GM21447 (cell line): ENCODE measurements at regions not wholly inside any gene's neighbourhood (a gene's known extent, or its start where the extent isn't known, plus 50 kb on each side); places are given as distances from the start of the nearest gene placed in this dataset.

Experiments used
- ATAC-seq: cut with Tn5 transposase; IDR thresholded peaks from one replicate; pipeline ENCODE4 v1.9.1; 2021; ENCODE audit not compliant: unreplicated experiment

DNA sequence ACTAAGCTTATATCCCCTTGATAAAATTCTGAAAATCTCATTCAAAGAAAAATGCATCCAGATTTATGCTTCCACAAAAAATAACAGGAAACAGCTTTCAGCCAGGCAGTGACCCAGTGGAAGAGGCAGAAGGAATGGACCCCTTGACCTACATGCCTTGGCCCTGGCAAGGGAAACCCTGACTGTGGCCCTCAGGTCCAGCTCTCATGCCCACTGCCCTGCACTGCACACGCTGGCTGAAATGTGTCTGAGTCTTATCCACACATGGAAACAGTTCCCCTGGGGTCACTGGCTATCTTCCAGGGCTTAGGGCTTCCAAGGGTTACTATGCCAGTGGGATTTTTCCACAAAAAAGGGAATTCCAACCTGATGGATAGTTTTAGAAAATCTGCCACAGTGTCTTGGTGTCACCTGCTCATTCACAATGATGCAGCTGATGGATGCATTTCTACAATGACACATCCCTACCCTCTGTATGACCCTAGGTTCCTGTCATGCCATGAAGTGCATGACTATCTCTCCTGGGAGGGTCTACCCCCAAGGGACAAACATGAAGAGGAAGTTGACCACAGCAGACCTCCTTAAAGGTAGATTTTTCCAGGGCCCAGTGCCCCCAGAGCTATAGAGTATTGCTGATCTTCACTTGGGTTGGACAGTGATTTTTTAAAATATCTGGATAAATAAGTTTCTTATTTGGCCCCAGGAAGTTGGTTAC lies 121.9 kb upstream of the CD93 start:
- no peak for ATAC-seq

GRCh38 chr20:23206995-23207394 lies 120.9 kb upstream of the CD93 start:
- no peak for ATAC-seq

DNA sequence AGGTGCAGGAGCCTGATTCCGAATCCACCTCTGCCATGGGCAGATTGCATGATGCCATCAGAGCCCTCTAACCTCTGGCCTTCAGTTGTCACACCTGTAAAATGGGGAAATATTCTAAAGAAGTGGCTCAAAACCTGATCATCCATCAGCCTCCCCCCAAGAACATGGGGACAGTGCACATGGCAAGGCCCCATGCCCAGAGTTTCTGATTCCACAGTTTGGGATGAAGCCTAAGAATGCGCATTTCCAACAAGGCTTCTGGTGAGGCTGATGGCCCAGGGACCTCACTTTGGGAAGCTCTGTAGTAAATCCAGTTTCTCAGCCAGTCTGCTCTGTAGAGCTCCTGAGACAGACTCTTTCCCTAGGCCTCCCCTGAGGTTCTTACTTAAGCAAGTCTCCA lies 119.9 kb upstream of the CD93 start:
- ATAC-seq: no peak

DNA sequence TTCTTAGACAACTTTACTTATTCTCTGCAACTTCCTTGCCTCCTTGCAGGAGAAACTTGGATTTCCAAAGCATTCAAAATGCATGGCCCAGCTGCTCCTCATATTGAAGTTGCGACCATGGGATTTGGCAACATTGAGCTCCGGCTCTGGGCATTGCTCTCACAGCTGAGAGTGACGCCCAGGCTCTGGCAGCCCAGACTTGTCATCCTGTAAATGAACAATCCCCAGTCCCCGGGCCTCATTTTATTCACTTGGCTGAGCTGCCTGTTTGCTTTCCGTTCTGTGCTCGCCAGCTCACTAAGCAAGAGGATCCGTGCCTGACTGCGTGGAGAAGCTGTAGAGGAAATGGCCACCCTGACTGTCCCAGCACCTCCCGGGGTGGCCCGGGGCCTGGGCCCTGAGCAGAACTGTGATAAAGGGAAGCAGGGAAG lies 119.5 kb upstream of the CD93 start:
- ATAC-seq: no peak

- ATAC-seq: no peak
Measured at GRCh38 chr20:23205211-23205610, 119.1 kb upstream of the CD93 start.

- ATAC-seq: no peak
Measured at GRCh38 chr20:23203951-23204730, 118.0 kb upstream of the CD93 start.

DNA sequence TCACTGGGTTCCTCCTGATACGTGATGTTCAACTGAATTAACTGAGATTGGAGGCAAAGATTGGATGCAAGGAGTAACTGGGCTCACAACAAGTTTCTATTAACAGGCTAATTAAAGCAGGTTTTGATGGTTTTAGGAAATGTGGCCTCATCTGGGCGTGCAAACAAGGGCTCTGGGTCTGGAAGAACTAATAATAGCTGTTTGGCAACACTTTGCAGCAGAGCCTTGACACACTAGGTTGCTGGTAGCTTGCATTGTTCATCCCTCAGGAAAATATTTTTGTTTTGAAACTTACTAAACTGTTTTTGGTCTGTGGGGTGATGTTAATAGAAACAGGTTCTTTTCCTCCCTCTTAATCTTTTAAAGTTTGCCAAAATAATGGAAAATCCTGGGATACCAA lies 117.2 kb upstream of the CD93 start:
- ATAC-seq: no peak

DNA sequence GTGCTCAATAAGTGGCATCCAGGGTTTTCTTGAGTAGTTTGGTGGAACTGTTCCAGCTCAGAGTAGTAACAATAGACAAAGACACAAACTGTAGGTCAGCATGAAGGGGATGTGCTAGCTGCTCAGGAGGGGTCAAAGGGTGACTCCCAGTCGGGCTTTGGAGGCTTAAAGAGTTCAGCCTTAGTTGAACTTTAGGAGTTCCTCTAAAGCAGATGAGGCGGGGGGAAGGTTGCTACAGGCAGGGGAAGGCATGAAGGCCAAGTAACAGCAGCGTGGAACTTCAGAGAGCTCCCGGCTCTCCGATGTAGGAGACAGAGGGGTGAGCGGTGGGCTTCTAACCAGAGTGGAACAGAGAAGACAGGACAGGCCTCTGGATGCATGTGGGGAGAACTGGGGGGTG lies 115.5 kb upstream of the CD93 start:
- ATAC-seq: no peak

- ATAC-seq: no peak
Measured at GRCh38 chr20:23200914-23201313, 114.8 kb upstream of the CD93 start.

- ATAC-seq: no peak
Measured at GRCh38 chr20:23200413-23200812, 114.3 kb upstream of the CD93 start.

DNA sequence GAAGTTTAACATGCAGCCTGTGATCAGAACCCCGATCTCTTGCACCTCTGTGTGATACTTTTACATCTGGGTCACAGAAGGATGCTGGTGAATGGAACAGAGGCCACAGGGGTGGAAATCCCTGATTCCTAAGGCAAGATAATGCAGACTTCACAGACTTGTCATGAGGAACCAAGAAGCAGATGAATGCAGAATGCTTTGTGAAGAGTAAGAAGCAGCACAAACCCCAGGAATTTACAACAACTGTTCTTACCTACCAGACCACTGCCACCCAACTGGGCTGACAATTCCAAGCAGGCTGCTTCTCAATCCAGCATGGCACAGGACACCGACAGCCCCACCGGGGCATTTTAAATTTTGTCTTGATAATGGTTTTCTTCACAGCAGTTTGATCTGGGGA lies 113.2 kb upstream of the CD93 start:
- no peak for ATAC-seq

DNA sequence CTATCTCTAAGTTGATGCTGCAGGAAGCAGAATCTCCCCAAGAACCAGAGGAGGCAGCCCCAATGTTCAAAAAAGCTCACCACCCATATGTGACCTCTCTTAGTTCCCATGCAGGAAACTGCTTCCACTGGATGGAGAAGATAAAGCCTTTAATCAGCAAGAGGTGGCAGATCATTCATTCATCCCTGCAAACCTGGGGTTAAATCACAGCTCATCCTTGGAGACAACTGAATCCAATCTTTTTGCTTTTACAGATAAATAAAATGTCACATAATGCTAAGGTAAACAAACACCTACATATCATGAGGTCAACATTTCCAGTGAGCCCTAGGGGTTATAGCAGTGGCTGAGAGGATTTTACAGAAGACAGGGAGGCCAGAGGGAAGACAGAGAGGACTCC lies 112.7 kb upstream of the CD93 start:
- ATAC-seq: no peak

- ATAC-seq: no peak
Measured at GRCh38 chr20:23197836-23198235, 111.7 kb upstream of the CD93 start.

- no peak for ATAC-seq
Measured at GRCh38 chr20:23195636-23196035, 109.5 kb upstream of the CD93 start.

DNA sequence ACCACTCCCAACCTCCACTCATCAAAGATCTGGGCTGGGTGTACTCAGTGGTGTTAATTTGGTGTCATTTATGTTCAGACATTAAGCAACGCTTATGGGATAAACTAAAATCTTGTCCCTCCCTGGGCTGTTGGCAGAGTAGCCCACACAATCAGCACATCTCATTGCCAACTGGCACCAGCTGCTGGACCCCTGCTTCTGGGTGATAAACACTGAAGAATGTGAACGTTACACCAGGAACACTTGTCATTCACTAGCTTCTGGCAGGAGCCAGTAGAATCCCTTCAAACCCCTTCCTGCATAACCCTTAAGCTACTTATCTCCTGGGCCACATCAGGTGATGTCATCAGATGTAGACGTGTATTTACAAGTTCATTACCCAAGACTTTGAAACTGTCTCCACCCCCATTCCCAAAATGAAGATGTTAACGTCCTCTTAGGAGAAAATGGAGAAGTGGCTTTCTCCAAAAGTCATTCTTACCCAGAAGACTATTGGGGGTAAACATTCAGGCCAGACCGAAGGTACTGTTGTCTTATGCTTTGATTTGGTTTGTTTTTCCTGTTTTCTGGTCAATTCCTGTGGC lies 107.8 kb upstream of the CD93 start:
- ATAC-seq: no peak

- no peak for ATAC-seq
Measured at GRCh38 chr20:23192469-23192868, 106.3 kb upstream of the CD93 start.

DNA sequence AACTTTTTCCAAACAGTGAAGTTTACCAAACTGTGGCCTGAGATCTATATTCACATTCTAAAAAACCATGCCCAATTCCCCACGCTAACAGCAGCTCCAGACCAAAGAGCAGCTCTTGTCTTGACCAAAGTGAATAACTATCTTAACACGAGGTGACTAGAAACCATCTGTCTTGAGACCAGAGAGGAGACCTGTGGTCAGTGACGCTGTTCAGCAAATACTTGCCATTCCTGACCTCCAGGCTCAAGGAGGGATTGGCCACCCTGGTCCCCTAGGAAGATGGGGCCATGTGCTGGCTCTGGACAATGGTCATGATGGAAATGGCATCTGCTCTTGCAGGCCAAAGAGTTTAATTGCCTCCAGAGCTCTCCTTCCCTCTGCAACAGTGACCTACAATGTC lies 104.4 kb upstream of the CD93 start:
- ATAC-seq: no peak

GRCh38 chr20:23189854-23190253 lies 103.7 kb upstream of the CD93 start:
- no peak for ATAC-seq

GRCh38 chr20:23189341-23189740 lies 103.2 kb upstream of the CD93 start:
- ATAC-seq: no peak

DNA sequence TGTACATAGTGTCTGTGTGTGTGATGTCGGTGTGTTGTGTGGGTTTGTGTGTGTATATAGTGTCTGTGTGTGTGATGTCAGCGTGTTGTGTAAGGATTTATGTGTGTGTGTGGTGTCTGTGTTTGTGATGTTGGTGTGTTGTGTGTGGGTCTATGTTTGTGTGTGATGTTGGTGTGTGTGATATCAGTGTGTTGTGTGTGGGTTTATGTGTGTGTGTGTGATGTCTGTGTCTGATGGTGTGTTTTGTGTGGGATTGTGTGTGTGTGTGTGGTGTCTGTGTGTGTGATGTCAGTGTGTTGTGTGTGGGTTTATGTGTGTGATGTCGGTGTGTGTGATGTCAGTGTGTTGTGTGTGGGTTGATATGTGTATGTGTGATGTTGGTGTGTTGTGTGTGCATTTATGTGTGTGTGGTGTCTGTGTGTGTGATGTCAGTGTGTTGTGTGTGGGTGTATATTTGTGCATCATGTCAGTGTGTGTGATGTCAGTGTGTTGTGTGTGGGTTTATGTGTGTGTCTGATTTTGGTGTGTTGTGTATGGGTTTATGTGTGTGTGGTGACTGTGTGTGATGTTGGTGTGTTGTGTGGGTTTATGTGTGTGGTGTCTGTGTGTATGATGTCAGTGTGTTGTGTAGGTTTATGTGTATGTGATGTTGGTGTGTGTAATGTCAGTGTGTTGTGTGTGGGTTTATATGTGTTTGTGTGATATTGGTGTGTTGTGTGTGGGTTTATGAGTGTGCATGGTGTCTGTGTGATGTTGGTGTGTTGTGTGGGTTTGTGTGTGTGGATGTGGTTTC lies 102.4 kb upstream of the CD93 start:
- no peak for ATAC-seq

DNA sequence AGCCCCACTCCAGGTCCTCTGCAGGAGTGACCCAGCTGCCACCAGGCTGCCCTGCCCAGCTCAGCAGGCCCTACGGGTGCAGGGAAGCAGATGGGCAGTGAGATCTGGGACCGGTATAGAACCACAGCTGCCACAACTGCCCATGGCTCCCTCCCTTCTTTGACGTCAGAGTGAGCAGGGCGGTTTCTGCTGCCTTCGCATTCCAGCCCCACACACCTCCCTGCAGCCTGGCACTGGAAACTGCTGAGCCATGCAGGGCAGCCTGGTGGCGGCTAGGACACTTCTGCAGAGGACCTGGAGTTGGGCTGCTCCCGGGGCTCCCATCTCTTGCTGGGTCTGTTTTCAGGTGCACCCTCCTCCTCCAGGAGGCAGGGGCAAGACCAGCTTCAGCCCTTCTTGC lies 101.6 kb upstream of the CD93 start:
- ATAC-seq: no peak
